Astrocyte (in vitro differentiated cells and primary cell): ENCODE measurements at regions not wholly inside any gene's neighbourhood (a gene's known extent, or its start where the extent isn't known, plus 50 kb on each side); places are given as distances from the start of the nearest gene placed in this dataset.

Source experiments
- DNase-seq: peaks from one replicate; pipeline ENCODE4 v3.0.0-alpha.2; 2010; ENCODE audit warnings: low read depth
- FAIRE-seq: peaks from 2 replicates; lab custom pipeline; 2011; peaks lifted over from hg19 to GRCh38; lab: Jason Lieb, UNC
- H2AFZ ChIP-seq: 2 replicates; pipeline ENCODE4 v1.6.0; 2012; ENCODE audit warnings: low read depth, low read length, inconsistent platforms
- H3K27ac ChIP-seq: 2 replicates; pipeline ENCODE4 v1.5.1; 2011; ENCODE audit warnings: low read depth, low read length, inconsistent platforms
- H3K27me3 ChIP-seq: 2 replicates; pipeline ENCODE4 v1.6.0; 2011; ENCODE audit warnings: low read length, inconsistent platforms; ENCODE audit not compliant: insufficient read depth
- H3K36me3 ChIP-seq: 2 replicates; pipeline ENCODE4 v1.5.1; 2011; ENCODE audit warnings: low read length, inconsistent platforms; ENCODE audit not compliant: insufficient read depth
- H3K4me1 ChIP-seq: 2 replicates; pipeline ENCODE4 v1.5.1; 2011; ENCODE audit warnings: low read length, inconsistent platforms; ENCODE audit not compliant: insufficient read depth
- H3K4me2 ChIP-seq: 2 replicates; pipeline ENCODE4 v1.6.0; 2012; ENCODE audit warnings: low read length, inconsistent platforms
- H3K4me3 ChIP-seq: 2 replicates; pipeline ENCODE4 v1.5.1; 2011; ENCODE audit warnings: low read depth, mild to moderate bottlenecking, low read length, inconsistent platforms; ENCODE audit not compliant: insufficient read depth
- H3K79me2 ChIP-seq: 2 replicates; pipeline ENCODE4 v1.6.0; 2012; ENCODE audit warnings: mild to moderate bottlenecking, low read length, inconsistent platforms; ENCODE audit not compliant: insufficient read depth
- H3K9ac ChIP-seq: 2 replicates; pipeline ENCODE4 v1.6.0; 2012; ENCODE audit warnings: mild to moderate bottlenecking, low read length, inconsistent platforms
- H3K9me3 ChIP-seq: 2 replicates; pipeline ENCODE4 v1.5.1; 2012; ENCODE audit warnings: low read depth, mild to moderate bottlenecking, low read length, inconsistent platforms; ENCODE audit not compliant: insufficient read depth
- H4K20me1 ChIP-seq: 2 replicates; pipeline ENCODE4 v1.6.0; 2012; ENCODE audit warnings: low read length, inconsistent platforms; ENCODE audit not compliant: insufficient read depth
- H3K27ac Mint-ChIP-seq: one replicate; pipeline ENCODE4 v1.8.0; 2021; ENCODE audit warnings: mild to moderate bottlenecking, mixed read lengths; ENCODE audit not compliant: unreplicated experiment
- H3K27me3 Mint-ChIP-seq: one replicate; pipeline ENCODE4 v1.8.0; 2021; ENCODE audit warnings: low read depth, mixed read lengths; ENCODE audit not compliant: unreplicated experiment
- H3K36me3 Mint-ChIP-seq: one replicate; pipeline ENCODE4 v1.8.0; 2021; ENCODE audit warnings: low read depth, mixed read lengths; ENCODE audit not compliant: unreplicated experiment
- H3K4me1 Mint-ChIP-seq: one replicate; pipeline ENCODE4 v1.8.0; 2021; ENCODE audit warnings: low read depth, mixed read lengths; ENCODE audit not compliant: unreplicated experiment
- H3K4me3 Mint-ChIP-seq: one replicate; pipeline ENCODE4 v1.8.0; 2021; ENCODE audit warnings: mild to moderate bottlenecking, moderate library complexity, mixed read lengths; ENCODE audit not compliant: unreplicated experiment
- H3K9me3 Mint-ChIP-seq: one replicate; pipeline ENCODE4 v1.8.0; 2021; ENCODE audit warnings: mild to moderate bottlenecking, mixed read lengths; ENCODE audit not compliant: unreplicated experiment
- EZH2 ChIP-seq: IDR thresholded peaks from 2 replicates; pipeline ENCODE4 v1.6.1; 2012; ENCODE audit warnings: mild to moderate bottlenecking, low read length, inconsistent platforms; ENCODE audit not compliant: insufficient read depth
- TF ChIP-seq, protein P1 (sequence below): IDR thresholded peaks from 2 replicates; pipeline ENCODE4 v1.5.1; 2011; ENCODE audit warnings: low read depth, mild to moderate bottlenecking, inconsistent platforms, low read length, moderate library complexity; ENCODE audit not compliant: insufficient read depth

DNA sequence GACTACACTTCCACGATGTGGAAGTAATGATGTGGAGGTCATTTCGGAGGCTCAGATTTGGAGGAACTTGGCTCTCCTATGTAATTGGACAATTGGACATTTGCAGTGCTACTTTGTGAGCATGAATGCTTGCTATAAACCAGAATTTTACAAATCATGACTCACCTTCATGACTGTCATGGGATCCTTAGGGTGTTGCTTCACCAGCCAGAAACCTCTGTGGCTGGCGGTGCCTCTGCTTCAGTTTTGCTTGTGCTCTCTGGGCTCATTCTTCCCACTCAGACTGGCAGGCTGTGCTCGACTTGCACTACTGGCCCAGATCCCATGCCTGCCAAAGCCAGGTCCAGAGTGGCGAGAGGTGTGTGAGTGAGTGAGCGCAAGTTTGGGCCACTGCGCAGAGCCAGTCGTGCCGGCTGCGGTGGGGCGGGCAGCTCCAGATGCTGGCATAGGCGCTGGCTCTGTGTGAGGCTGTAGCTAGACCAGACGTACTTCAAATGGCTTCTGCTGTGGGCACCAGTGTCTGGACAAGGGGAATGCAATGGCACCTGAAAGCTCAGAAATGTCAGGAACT, 387.8 kb downstream of the AEBP2 start:
- FAIRE-seq (no peak), DNase-seq (no peak)
- H3K27me3 Mint-ChIP-seq: peaks cover 1% of the 10 kb centered on the region
- H3K9me3 Mint-ChIP-seq: peaks cover 8% of the 10 kb centered on the region
- no peaks in the 10 kb centered on the region for H3K9me3 ChIP-seq
- H4K20me1 ChIP-seq: no peaks in the 10 kb centered on the region
- TF ChIP-seq, protein P1, sequence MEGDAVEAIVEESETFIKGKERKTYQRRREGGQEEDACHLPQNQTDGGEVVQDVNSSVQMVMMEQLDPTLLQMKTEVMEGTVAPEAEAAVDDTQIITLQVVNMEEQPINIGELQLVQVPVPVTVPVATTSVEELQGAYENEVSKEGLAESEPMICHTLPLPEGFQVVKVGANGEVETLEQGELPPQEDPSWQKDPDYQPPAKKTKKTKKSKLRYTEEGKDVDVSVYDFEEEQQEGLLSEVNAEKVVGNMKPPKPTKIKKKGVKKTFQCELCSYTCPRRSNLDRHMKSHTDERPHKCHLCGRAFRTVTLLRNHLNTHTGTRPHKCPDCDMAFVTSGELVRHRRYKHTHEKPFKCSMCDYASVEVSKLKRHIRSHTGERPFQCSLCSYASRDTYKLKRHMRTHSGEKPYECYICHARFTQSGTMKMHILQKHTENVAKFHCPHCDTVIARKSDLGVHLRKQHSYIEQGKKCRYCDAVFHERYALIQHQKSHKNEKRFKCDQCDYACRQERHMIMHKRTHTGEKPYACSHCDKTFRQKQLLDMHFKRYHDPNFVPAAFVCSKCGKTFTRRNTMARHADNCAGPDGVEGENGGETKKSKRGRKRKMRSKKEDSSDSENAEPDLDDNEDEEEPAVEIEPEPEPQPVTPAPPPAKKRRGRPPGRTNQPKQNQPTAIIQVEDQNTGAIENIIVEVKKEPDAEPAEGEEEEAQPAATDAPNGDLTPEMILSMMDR: no peak
- TF ChIP-seq EZH2: no peak
- no peak overlapping the region for H3K4me3 Mint-ChIP-seq
- H2AFZ ChIP-seq: no peak overlapping the region
- no peak overlapping the region for H3K4me2 ChIP-seq
- no peaks in the 10 kb centered on the region for H3K4me1 ChIP-seq
- no peak overlapping the region for H3K27ac ChIP-seq
- H3K27ac Mint-ChIP-seq: no peak overlapping the region
- no peak overlapping the region for H3K4me3 ChIP-seq
- H3K79me2 ChIP-seq: no peaks in the 10 kb centered on the region
- no peaks in the 10 kb centered on the region for H3K27me3 ChIP-seq
- H3K36me3 Mint-ChIP-seq: peaks cover 4% of the 10 kb centered on the region
- no peak overlapping the region for H3K9ac ChIP-seq
- no peaks in the 10 kb centered on the region for H3K36me3 ChIP-seq
- no peaks in the 10 kb centered on the region for H3K4me1 Mint-ChIP-seq

DNA sequence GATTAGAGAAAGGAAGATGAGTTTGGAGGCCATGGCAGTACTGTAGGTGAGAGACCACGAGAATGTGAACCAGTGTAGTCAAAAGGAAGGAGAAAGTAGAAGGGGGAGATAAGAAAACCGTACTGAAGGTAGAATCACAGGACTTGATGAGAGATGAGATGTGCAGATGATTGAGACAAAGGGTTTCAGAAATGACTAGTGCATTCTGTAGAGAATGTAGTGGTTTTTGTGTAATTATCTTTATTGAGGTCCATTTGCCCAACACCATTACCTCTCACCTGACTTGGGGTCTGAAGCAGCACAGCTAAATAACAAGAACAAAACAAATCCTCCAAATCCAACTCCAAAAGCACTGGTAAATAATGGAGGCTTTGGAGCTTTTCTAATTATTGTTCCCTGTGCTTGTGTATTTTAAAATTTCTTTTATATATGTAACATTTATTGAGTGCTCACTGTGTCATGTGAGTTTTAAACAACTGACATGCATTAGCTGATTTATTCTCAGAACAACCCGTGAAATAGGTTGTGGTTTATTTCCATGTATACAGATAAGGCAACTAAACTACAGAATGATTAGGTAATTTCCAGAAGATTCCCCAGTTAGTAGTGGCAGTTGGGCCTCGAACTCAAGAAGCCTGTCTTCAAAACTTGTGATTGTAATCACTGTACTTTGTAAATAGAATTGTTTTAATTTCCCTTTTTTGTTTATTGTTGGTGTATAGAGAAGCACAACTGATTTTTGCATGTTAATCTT, 390.0 kb downstream of the AEBP2 start:
- Mint-ChIP-seq H3K9me3 (peaks cover 4% of the 10 kb centered on the region), H3K4me3 (no peak overlapping the region), H3K4me1 (peaks cover 5% of the 10 kb centered on the region), H3K27me3 (peaks cover 1% of the 10 kb centered on the region), H3K27ac (no peak overlapping the region), H3K36me3 (peaks cover 4% of the 10 kb centered on the region)
- no peaks in the 10 kb centered on the region for H4K20me1 ChIP-seq
- no peak overlapping the region for H3K27ac ChIP-seq
- no peak overlapping the region for H2AFZ ChIP-seq
- no peaks in the 10 kb centered on the region for H3K36me3 ChIP-seq
- peaks cover 5% of the 10 kb centered on the region for H3K4me1 ChIP-seq
- no peak overlapping the region for H3K9ac ChIP-seq
- TF ChIP-seq, protein P1: no peak
- no peak for TF ChIP-seq EZH2
- no peaks in the 10 kb centered on the region for H3K9me3 ChIP-seq
- no peaks in the 10 kb centered on the region for H3K27me3 ChIP-seq
- no peak for FAIRE-seq
- no peak overlapping the region for H3K4me3 ChIP-seq
- H3K79me2 ChIP-seq: no peaks in the 10 kb centered on the region
- no peak for DNase-seq
- H3K4me2 ChIP-seq: no peak overlapping the region

DNA sequence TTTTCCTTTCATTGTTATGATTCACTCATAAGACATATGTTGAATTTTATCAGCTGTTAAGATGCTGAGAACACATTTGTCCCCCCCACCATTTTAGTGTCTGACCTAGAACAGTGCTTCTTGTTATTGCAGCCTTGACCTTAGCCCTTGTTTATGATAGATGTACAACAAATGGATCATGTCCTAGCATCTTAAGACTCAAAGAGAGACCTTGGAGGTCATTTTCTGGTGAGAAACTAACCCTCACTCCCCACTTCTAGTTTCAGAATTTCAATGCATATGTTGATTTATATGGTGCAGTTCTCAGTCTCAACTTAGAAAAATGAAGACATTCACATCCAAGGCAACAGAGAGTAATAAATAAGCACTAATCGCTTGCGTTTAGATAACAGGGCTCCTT, 391.2 kb downstream of the AEBP2 start:
- Histone ChIP-seq H4K20me1 (no peaks in the 10 kb centered on the region), H3K27me3 (no peaks in the 10 kb centered on the region), H3K4me2 (no peak overlapping the region), H3K9ac (no peak overlapping the region), H3K27ac (no peak overlapping the region), H2AFZ (no peak overlapping the region), H3K9me3 (no peaks in the 10 kb centered on the region), H3K4me3 (no peak overlapping the region), H3K79me2 (no peaks in the 10 kb centered on the region), H3K4me1 (peaks cover 5% of the 10 kb centered on the region), H3K36me3 (no peaks in the 10 kb centered on the region)
- no peak overlapping the region for H3K27ac Mint-ChIP-seq
- H3K9me3 Mint-ChIP-seq: peaks cover 4% of the 10 kb centered on the region
- DNase-seq (no peak), FAIRE-seq (no peak)
- H3K27me3 Mint-ChIP-seq: peaks cover 1% of the 10 kb centered on the region
- TF ChIP-seq EZH2: no peak
- TF ChIP-seq, protein P1: no peak
- H3K36me3 Mint-ChIP-seq: peaks cover 4% of the 10 kb centered on the region
- peaks cover 11% of the 10 kb centered on the region for H3K4me1 Mint-ChIP-seq
- H3K4me3 Mint-ChIP-seq: no peak overlapping the region
